ENCODE measurements at regions not wholly inside any gene's neighbourhood (a gene's known extent, or its start where the extent isn't known, plus 50 kb on each side); places are given as distances from the start of the nearest gene placed in this dataset.

DNA sequence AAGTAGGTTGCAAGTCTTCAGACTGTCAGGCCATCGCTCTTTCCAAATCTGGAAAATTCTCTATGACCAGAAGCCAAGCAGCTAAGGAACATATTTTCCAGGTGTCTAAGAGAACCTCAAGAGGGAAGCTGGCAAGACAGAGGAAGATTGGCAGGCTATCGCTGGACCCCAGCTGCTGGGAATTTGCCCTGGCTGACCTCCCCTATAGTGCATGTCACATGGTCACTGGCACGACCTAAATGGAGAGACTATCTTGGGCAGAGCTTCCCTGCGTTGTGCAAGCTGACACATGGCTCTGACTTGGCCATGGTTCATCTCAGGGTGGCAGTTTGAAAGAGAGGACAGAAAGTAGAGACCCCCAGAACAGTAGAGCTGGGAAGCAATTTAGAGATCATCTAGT lies 104.9 kb upstream of the ZNF618 start:
- Histone ChIP-seq H3K4me1 (no peaks in the 10 kb centered on the region), H3K4me3 (no peak overlapping the region), H3K27ac (no peak overlapping the region), H3K9me3 (peaks cover 0 to 12% (median 0%) of the 10 kb centered on the region in 8 donors), H3K36me3 (no peaks in the 10 kb centered on the region), H3K27me3 (replicated peaks in 1 of 7) (peaks cover 0 to 4% (median 0%) of the 10 kb centered on the region in 7 donors)
- no peak for TF ChIP-seq POLR2A (IDR thresholded peaks at IDR 0.05)
- TF ChIP-seq POLR2AphosphoS5 (IDR thresholded peaks at IDR 0.05): no peak
- TF ChIP-seq, protein P1, sequence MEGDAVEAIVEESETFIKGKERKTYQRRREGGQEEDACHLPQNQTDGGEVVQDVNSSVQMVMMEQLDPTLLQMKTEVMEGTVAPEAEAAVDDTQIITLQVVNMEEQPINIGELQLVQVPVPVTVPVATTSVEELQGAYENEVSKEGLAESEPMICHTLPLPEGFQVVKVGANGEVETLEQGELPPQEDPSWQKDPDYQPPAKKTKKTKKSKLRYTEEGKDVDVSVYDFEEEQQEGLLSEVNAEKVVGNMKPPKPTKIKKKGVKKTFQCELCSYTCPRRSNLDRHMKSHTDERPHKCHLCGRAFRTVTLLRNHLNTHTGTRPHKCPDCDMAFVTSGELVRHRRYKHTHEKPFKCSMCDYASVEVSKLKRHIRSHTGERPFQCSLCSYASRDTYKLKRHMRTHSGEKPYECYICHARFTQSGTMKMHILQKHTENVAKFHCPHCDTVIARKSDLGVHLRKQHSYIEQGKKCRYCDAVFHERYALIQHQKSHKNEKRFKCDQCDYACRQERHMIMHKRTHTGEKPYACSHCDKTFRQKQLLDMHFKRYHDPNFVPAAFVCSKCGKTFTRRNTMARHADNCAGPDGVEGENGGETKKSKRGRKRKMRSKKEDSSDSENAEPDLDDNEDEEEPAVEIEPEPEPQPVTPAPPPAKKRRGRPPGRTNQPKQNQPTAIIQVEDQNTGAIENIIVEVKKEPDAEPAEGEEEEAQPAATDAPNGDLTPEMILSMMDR (IDR thresholded peaks at IDR 0.05 in 8 of 11, conservative IDR thresholded peaks at IDR 0.05 in 3 of 11): no peak
- intact Hi-C loops (cut with DNase I; ENCODE audit: low total_unique reads): no loop called here
- 78 to 83% (median 79%) methylated on average over 4 of the region's 4 CpGs for WGBS, 5 donors
- no peak for DNase-seq

GRCh38 chr9:113772121-113772810 lies 103.8 kb upstream of the ZNF618 start:
- 76 to 88% (median 83%) methylated on average over 6 of the region's 6 CpGs for WGBS, 5 donors

GRCh38 chr9:113774963-113775362 lies 101.1 kb upstream of the ZNF618 start:
- TF ChIP-seq, protein P1 (IDR thresholded peaks at IDR 0.05 in 8 of 11, conservative IDR thresholded peaks at IDR 0.05 in 3 of 11): no peak
- TF ChIP-seq POLR2AphosphoS5 (IDR thresholded peaks at IDR 0.05) (no peak), POLR2A (IDR thresholded peaks at IDR 0.05) (no peak)
- H3K4me3 ChIP-seq: no peak overlapping the region
- no peak overlapping the region for H3K27ac ChIP-seq
- H3K9me3 ChIP-seq: peaks cover 0 to 6% (median 0%) of the 10 kb centered on the region in 8 donors
- DNase-seq: no peak
- intact Hi-C loops (cut with DNase I; ENCODE audit: low total_unique reads): no loop called here
- H3K36me3 ChIP-seq: no peaks in the 10 kb centered on the region
- 79 to 100% (median 84%) methylated on average over 1 of the region's 1 CpG for WGBS, 5 donors
- no peaks in the 10 kb centered on the region for H3K4me1 ChIP-seq
- H3K27me3 ChIP-seq (replicated peaks in 1 of 7): peaks cover 0 to 4% (median 0%) of the 10 kb centered on the region in 7 donors

More at GRCh38 chr9:113772121-113772810, 103.8 kb upstream of the ZNF618 start:
- Histone ChIP-seq H3K4me3 (no peak overlapping the region), H3K9me3 (peaks cover 0 to 6% (median 0%) of the 10 kb centered on the region in 8 donors), H3K27me3 (replicated peaks in 1 of 7) (peaks cover 0 to 4% (median 0%) of the 10 kb centered on the region in 7 donors), H3K36me3 (no peaks in the 10 kb centered on the region), H3K27ac (no peak overlapping the region), H3K4me1 (no peaks in the 10 kb centered on the region)
- intact Hi-C loops (cut with DNase I; ENCODE audit: low total_unique reads): no loop called here
- TF ChIP-seq POLR2AphosphoS5 (IDR thresholded peaks at IDR 0.05) (no peak), POLR2A (IDR thresholded peaks at IDR 0.05) (no peak)
- TF ChIP-seq, protein P1 (IDR thresholded peaks at IDR 0.05 in 8 of 11, conservative IDR thresholded peaks at IDR 0.05 in 3 of 11): no peak
- DNase-seq: no peak

DNA sequence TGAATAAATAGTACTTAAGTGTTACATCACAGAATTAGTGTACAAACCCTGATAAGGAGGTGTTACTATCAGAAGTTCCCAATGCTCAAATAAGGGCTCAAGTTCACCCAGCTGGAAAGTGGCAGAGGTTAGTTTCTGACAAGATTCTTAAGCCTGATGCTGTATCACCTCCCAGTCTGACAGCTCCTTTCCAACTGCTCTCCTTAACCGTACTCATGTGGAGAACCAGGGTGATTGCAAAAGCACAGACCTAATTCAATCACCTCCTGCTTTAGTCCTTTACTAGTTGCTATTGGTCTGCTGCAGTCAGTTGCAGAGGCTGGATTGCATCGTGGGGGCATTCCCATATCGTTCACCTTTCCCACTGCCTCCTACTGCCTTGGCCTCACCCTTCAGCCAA lies 100.4 kb upstream of the ZNF618 start:
- peaks cover 0 to 6% (median 0%) of the 10 kb centered on the region in 8 donors for H3K9me3 ChIP-seq

More for the DNA sequence above, 100.4 kb upstream of the ZNF618 start:
- no peak for DNase-seq
- WGBS, 5 donors: 67 to 76% (median 74%) methylated on average over 3 of the region's 3 CpGs
- H3K27me3 ChIP-seq (replicated peaks in 1 of 7): peaks cover 0 to 4% (median 0%) of the 10 kb centered on the region in 7 donors
- no peaks in the 10 kb centered on the region for H3K36me3 ChIP-seq
- no peak overlapping the region for H3K4me3 ChIP-seq
- TF ChIP-seq, protein P1 (IDR thresholded peaks at IDR 0.05 in 8 of 11, conservative IDR thresholded peaks at IDR 0.05 in 3 of 11): no peak
- TF ChIP-seq POLR2AphosphoS5 (IDR thresholded peaks at IDR 0.05) (no peak), POLR2A (IDR thresholded peaks at IDR 0.05) (no peak)
- no peaks in the 10 kb centered on the region for H3K4me1 ChIP-seq
- intact Hi-C loops (cut with DNase I; ENCODE audit: low total_unique reads): no loop called here
- H3K27ac ChIP-seq: no peak overlapping the region

Data from spleen (tissue), 11 donors.